SK-N-SH (cell line): ENCODE measurements at regions not wholly inside any gene's neighbourhood (a gene's known extent, or its start where the extent isn't known, plus 50 kb on each side); places are given as distances from the start of the nearest gene placed in this dataset.

Experiments
- CTCF ChIA-PET: fragments of 300-600, 350-600 bp; formaldehyde crosslinking; extraction: SDS; loops from one replicate; lab custom pipeline; 2021; lab: Yijun Ruan, JAX
- POLR2A ChIA-PET: fragments of 350-600 bp; sonication (Branson Sonifier 250); formaldehyde crosslinking; extraction: SDS; loops from one replicate; lab custom pipeline; 2020; ENCODE audit warnings: antibody characterized with exemption, inconsistent platforms; lab: Yijun Ruan, JAX
- DNase-seq: peaks from one replicate; pipeline ENCODE4 v3.0.0; 2012
- H2AFZ ChIP-seq: fragments of 200-600 bp; sonication (generic); 2 replicates; pipeline ENCODE4 v1.8.1; 2016; ENCODE audit warnings: antibody characterized with exemption, mild to moderate bottlenecking, low read depth
- H3F3A ChIP-seq: fragments of 200-600 bp; sonication (generic); replicated peaks from 2 replicates; pipeline ENCODE3; 2016; ENCODE audit warnings: antibody characterized with exemption, mild to moderate bottlenecking; ENCODE audit not compliant: insufficient read depth
- H3K27ac ChIP-seq, 2 experiments: fragments of 200-500 bp in 1 of 2; fragments of 200-600 bp in 1 of 2; sonication (Bioruptor generic) in 1 of 2; sonication (generic), shearing (Covaris generic) in 1 of 2; 2 replicates each; pipeline versions ENCODE4 v1.5.1 to v1.6.1; 2014 to 2016; ENCODE audit warnings: low read depth in 2 of 2, inconsistent platforms in 1 of 2, low read length in 1 of 2, mild to moderate bottlenecking in 1 of 2, mixed read lengths in 1 of 2
- H3K27me3 ChIP-seq: fragments of 200-600 bp; sonication (generic), shearing (Covaris generic); 2 replicates; pipeline ENCODE4 v1.6.1; 2016; ENCODE audit warnings: mixed run types; ENCODE audit not compliant: insufficient read depth
- H3K36me3 ChIP-seq, 2 experiments: fragments of 200-500 bp in 1 of 2; fragments of 200-600 bp in 1 of 2; sonication (Bioruptor generic) in 1 of 2; sonication (generic) in 1 of 2; replicated peaks in 1 of 2; 2 replicates each; pipeline versions ENCODE3 to v1.5.1; 2014 to 2016; ENCODE audit warnings: low read length in 1 of 2, mild to moderate bottlenecking in 1 of 2; ENCODE audit not compliant: insufficient read depth in 2 of 2, control insufficient read depth in 1 of 2
- H3K4me1 ChIP-seq, 2 experiments: fragments of 200-500 bp in 1 of 2; fragments of 200-600 bp in 1 of 2; sonication (Bioruptor generic) in 1 of 2; sonication (generic), shearing (Covaris generic) in 1 of 2; 2 replicates each; pipeline versions ENCODE4 v1.5.1 to v1.6.1; 2014 to 2016; ENCODE audit warnings: low read depth in 1 of 2, low read length in 1 of 2, mixed run types in 1 of 2; ENCODE audit not compliant: insufficient read depth in 2 of 2, control insufficient read depth in 1 of 2
- H3K4me2 ChIP-seq: fragments of 200-600 bp; sonication (generic), shearing (Covaris generic); 2 replicates; pipeline ENCODE4 v1.6.1; 2017; ENCODE audit warnings: mixed run types
- H3K4me3 ChIP-seq, 2 experiments: fragments of 200-500 bp in 1 of 2; fragments of 200-600 bp in 1 of 2; sonication (Bioruptor generic) in 1 of 2; sonication (generic), shearing (Covaris generic) in 1 of 2; 2 replicates each; pipeline versions ENCODE4 v1.5.1 to v1.8.1; 2014 to 2016; ENCODE audit warnings: low read depth in 2 of 2, inconsistent platforms in 1 of 2, low read length in 1 of 2, mild to moderate bottlenecking in 1 of 2, mixed read lengths in 1 of 2, moderate library complexity in 1 of 2
- H3K79me2 ChIP-seq: fragments of 200-600 bp; sonication (generic); 2 replicates; pipeline ENCODE4 v1.8.1; 2017; ENCODE audit warnings: mild to moderate bottlenecking; ENCODE audit not compliant: insufficient read depth
- H3K9ac ChIP-seq: fragments of 200-600 bp; sonication (generic); 2 replicates; pipeline ENCODE4 v1.6.1; 2017; ENCODE audit warnings: mixed run types
- H3K9me2 ChIP-seq: fragments of 200-600 bp; sonication (generic); 2 replicates; pipeline ENCODE4 v1.6.1; 2017; ENCODE audit warnings: mixed run types
- H3K9me3 ChIP-seq: fragments of 200-600 bp; sonication (generic); 2 replicates; pipeline ENCODE4 v1.6.1; 2017; ENCODE audit warnings: mixed run types, mild to moderate bottlenecking, moderate library complexity
- H4K20me1 ChIP-seq: fragments of 200-600 bp; sonication (generic); 2 replicates; pipeline ENCODE4 v1.6.1; 2017; ENCODE audit warnings: mild to moderate bottlenecking, mixed run types; ENCODE audit not compliant: insufficient read depth
- CHD2 ChIP-seq: fragments of 150-350 bp; IDR thresholded peaks from 2 replicates; pipeline ENCODE4 v1.6.1; 2018; ENCODE audit warnings: low read length; ENCODE audit not compliant: partially characterized antibody
- GABPA ChIP-seq: IDR thresholded peaks from 2 replicates; pipeline ENCODE4 v1.4.0; 2012; ENCODE audit warnings: low read depth, mild to moderate bottlenecking
- GATA2 ChIP-seq: sonication (generic); formaldehyde crosslinking; IDR thresholded peaks from 2 replicates; pipeline ENCODE4 v1.5.0; 2020; ENCODE audit warnings: mild to moderate bottlenecking, missing genetic modification reagents
- NFIC ChIP-seq: IDR thresholded peaks from 2 replicates; pipeline ENCODE4 v1.4.0; 2012; ENCODE audit warnings: borderline replicate concordance
- NRF1 ChIP-seq: IDR thresholded peaks from 2 replicates; pipeline ENCODE4 v1.6.1; 2012; ENCODE audit warnings: low read depth, mild to moderate bottlenecking, low read length
- POLR2AphosphoS5 ChIP-seq: IDR thresholded peaks from 2 replicates; pipeline ENCODE4 v1.6.1; 2012; ENCODE audit warnings: low read depth, low read length
- RAD21 ChIP-seq: IDR thresholded peaks from 2 replicates; pipeline ENCODE4 v1.6.1; 2012; ENCODE audit warnings: mild to moderate bottlenecking, low read length
- SMC3 ChIP-seq: IDR thresholded peaks from 2 replicates; pipeline ENCODE4 v1.6.1; 2012; ENCODE audit warnings: low read depth, low read length, improper control_type of control experiment
- TAF1 ChIP-seq: IDR thresholded peaks from 2 replicates; pipeline ENCODE4 v1.6.1; 2012; ENCODE audit warnings: low read depth, mild to moderate bottlenecking, low read length, moderate library complexity, borderline replicate concordance
- TCF12 ChIP-seq: IDR thresholded peaks from 2 replicates; pipeline ENCODE4 v1.4.0; 2012
- WGBS: methylation state at CpG from one replicate; pipeline ENCODE4 v1.1.6; 2017; ENCODE audit warnings: low lambda C conversion rate; 5-methylcytosine and 5-hydroxymethylcytosine counted together
- TF ChIP-seq, protein P1 (sequence below): fragments of 150-350 bp; IDR thresholded peaks from 2 replicates; pipeline ENCODE4 v1.6.1; 2017; ENCODE audit warnings: antibody characterized with exemption, low read length, low read depth, borderline replicate concordance
- TF ChIP-seq, protein P2 (sequence below): IDR thresholded peaks from 2 replicates; pipeline ENCODE4 v1.4.0; 2012; ENCODE audit warnings: low read depth, borderline replicate concordance

DNA sequence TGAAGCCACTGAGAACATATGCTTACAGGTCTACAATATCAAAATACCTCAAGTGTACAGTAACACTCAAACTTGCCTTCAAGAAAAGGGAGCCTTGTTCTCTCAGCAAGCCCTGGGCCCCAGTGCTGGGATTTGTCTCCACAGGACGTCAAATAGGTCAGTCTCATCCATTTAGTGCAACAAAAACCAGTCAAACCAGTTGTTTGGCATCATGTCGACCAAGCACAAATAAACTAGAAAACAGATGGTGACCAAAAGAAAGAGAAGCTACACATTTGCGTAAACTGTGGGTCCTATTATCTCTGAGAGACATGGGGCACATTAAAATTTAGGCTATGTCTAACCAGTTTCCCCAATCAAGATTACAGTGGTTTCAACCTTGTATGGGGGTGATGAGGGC is 182.6 kb upstream of the PKDCC start:
- 59% methylated on average over 3 of the region's 3 CpGs for WGBS
- DNase-seq, result no peak

DNA sequence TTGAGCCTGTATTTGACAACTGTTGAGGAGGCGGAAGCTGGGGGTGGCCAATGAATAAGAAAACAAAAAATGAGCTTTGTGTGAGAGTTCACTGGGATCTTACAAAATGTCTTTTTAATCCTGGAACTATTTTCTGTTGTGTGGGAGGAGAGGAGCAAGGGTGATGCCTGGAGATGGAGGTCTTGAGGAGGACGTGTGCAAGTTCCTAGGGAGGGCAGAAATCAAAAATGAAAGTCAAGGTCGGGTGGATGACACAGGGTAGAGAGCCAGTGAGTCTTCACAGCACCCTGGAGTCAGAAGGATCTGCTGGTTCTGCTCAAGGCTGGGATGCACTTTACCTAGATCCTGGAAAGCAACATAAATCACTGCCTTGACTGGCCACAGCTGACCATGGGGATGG is 180.3 kb upstream of the PKDCC start:
- Histone ChIP-seq H3F3A (no peaks in the 10 kb centered on the region), H3K9me3 (no peaks in the 10 kb centered on the region), H3K4me2 (peak overlapping the region; percentile 53; the same call in 1 of the 2 replicates), H3K4me3 (peak overlapping the region in 1 of 2 experiments; percentile 4; a peak in 1 of 4 replicates), H3K9me2 (no peaks in the 10 kb centered on the region), H2AFZ (0 out of 2 replicates have a peak overlapping the region, but pooled peaks have one; percentile 52), H3K27me3 (no peaks in the 10 kb centered on the region), H3K4me1 (peaks cover 0 to 26% of the 10 kb centered on the region in 2 experiments; a peak in 2 of 4 replicates), H3K36me3 (no peaks in the 10 kb centered on the region), H3K9ac (no peak overlapping the region), H3K27ac (no peak overlapping the region), H3K79me2 (no peaks in the 10 kb centered on the region), H4K20me1 (no peaks in the 10 kb centered on the region)
- WGBS, result 45% methylated on average over 3 of the region's 3 CpGs
- ChIA-PET POLR2A (interaction anchor here (0.9 kb wide), 1 partner anchor 219 kb away, joined by 3 read pairs; no protein-coding TSS in a partner anchor), CTCF (interaction anchor here (0.7 to 18.0 kb wide), 15 partner anchors 7 to 356 kb away, joined by 3 to 897 read pairs (median 4); partner anchors contain the start of gene PKDCC)
- DNase-seq, result no peak
- no peak for TF ChIP-seq TCF12
- no peak for TF ChIP-seq RAD21
- TF ChIP-seq SMC3, result no peak

More for the DNA sequence above, 182.6 kb upstream of the PKDCC start:
- Histone ChIP-seq H3K4me1 (peaks cover 0 to 15% of the 10 kb centered on the region in 2 experiments; a peak in 2 of 4 replicates), H3F3A (no peaks in the 10 kb centered on the region), H3K36me3 (no peaks in the 10 kb centered on the region), H3K27me3 (no peaks in the 10 kb centered on the region), H3K9me3 (no peaks in the 10 kb centered on the region), H4K20me1 (no peaks in the 10 kb centered on the region), H2AFZ (no peak overlapping the region), H3K4me2 (no peak overlapping the region), H3K4me3 (no peak overlapping the region), H3K9me2 (no peaks in the 10 kb centered on the region), H3K79me2 (no peaks in the 10 kb centered on the region), H3K27ac (no peak overlapping the region), H3K9ac (no peak overlapping the region)
- TF ChIP-seq, protein P1, sequence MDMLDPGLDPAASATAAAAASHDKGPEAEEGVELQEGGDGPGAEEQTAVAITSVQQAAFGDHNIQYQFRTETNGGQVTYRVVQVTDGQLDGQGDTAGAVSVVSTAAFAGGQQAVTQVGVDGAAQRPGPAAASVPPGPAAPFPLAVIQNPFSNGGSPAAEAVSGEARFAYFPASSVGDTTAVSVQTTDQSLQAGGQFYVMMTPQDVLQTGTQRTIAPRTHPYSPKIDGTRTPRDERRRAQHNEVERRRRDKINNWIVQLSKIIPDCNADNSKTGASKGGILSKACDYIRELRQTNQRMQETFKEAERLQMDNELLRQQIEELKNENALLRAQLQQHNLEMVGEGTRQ, result no peak
- TF ChIP-seq RAD21 (no peak), NFIC (no peak), CHD2 (no peak), NRF1 (no peak), GABPA (no peak), SMC3 (no peak), POLR2AphosphoS5 (no peak), TAF1 (no peak), GATA2 (CRISPR knock-in tag) (no peak)
- TF ChIP-seq, protein P2, sequence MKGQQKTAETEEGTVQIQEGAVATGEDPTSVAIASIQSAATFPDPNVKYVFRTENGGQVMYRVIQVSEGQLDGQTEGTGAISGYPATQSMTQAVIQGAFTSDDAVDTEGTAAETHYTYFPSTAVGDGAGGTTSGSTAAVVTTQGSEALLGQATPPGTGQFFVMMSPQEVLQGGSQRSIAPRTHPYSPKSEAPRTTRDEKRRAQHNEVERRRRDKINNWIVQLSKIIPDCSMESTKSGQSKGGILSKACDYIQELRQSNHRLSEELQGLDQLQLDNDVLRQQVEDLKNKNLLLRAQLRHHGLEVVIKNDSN, result no peak
- POLR2A ChIA-PET, result no interaction called here
- CTCF ChIA-PET, result interaction anchor here (1.4 to 18.0 kb wide), 3 partner anchors 13 to 464 kb away, joined by 4 to 897 read pairs (median 334); no protein-coding TSS in a partner anchor
